Activated gamma-delta T cell (primary cell): ENCODE measurements at regions not wholly inside any gene's neighbourhood (a gene's known extent, or its start where the extent isn't known, plus 50 kb on each side); places are given as distances from the start of the nearest gene placed in this dataset.
"Not testable (repeated sequence)": the region's sequence is repeated elsewhere in the genome, so short reads cannot be mapped to it uniquely, and the experiment has no call there.

Experiments used
- DNase-seq: peaks from one replicate; lab custom pipeline; 2025; lab: John Stamatoyannopoulos, UW

GRCh38 chr5:56421246-56422075 lies 188.3 kb upstream of the ANKRD55 start:
- no peak for DNase-seq

GRCh38 chr5:56420323-56420722 lies 187.2 kb upstream of the ANKRD55 start:
- DNase-seq, result no peak

- no peak for DNase-seq
Measured at GRCh38 chr5:56419667-56420066, 186.5 kb upstream of the ANKRD55 start.

- DNase-seq, result no peak
Measured at GRCh38 chr5:56415356-56415765, 182.2 kb upstream of the ANKRD55 start.

GRCh38 chr5:56414066-56414465 lies 180.9 kb upstream of the ANKRD55 start:
- no peak for DNase-seq

GRCh38 chr5:56413546-56413945 lies 180.4 kb upstream of the ANKRD55 start:
- no peak for DNase-seq

- no peak for DNase-seq
Measured at GRCh38 chr5:56412601-56413379, 179.7 kb upstream of the ANKRD55 start.

GRCh38 chr5:56410696-56411095 lies 177.6 kb upstream of the ANKRD55 start:
- no peak for DNase-seq

- no peak for DNase-seq
Measured at GRCh38 chr5:56409331-56410190, 176.4 kb upstream of the ANKRD55 start.

- DNase-seq, result no peak
Measured at GRCh38 chr5:56406838-56407237, 173.7 kb upstream of the ANKRD55 start.

- no peak for DNase-seq
Measured at GRCh38 chr5:56406221-56406620, 173.1 kb upstream of the ANKRD55 start.

- DNase-seq, result no peak
Measured at GRCh38 chr5:56405116-56405908, 172.2 kb upstream of the ANKRD55 start.

- DNase-seq, result no peak
Measured at GRCh38 chr5:56402266-56403220, 169.4 kb upstream of the ANKRD55 start.

GRCh38 chr5:56397796-56398195 lies 164.7 kb upstream of the ANKRD55 start:
- DNase-seq, result not testable (repeated sequence)

GRCh38 chr5:56396634-56397033 lies 163.5 kb upstream of the ANKRD55 start:
- no peak for DNase-seq

GRCh38 chr5:56389261-56389660 lies 156.1 kb upstream of the ANKRD55 start:
- DNase-seq, result no peak

- DNase-seq, result no peak
Measured at GRCh38 chr5:56388229-56388985, 155.3 kb upstream of the ANKRD55 start.

- no peak for DNase-seq
Measured at GRCh38 chr5:56386046-56386445, 152.9 kb upstream of the ANKRD55 start.

GRCh38 chr5:56384186-56384585 lies 151.1 kb upstream of the ANKRD55 start:
- DNase-seq, result no peak
